ENCODE measurements at regions not wholly inside any gene's neighbourhood (a gene's known extent, or its start where the extent isn't known, plus 50 kb on each side); places are given as distances from the start of the nearest gene placed in this dataset.
"Not testable (repeated sequence)": the region's sequence is repeated elsewhere in the genome, so short reads cannot be mapped to it uniquely, and the experiment has no call there.

- Histone ChIP-seq H3K4me1 (no peaks in the 10 kb centered on the region), H3K4me3 (no peak overlapping the region), H3K9me3 (no peaks in the 10 kb centered on the region), H3K27ac (no peak overlapping the region), H3K36me3 (no peaks in the 10 kb centered on the region), H3K27me3 (ENCODE audit: low read depth) (no peaks in the 10 kb centered on the region)
- ATAC-seq (no peak), DNase-seq (no peak)
- TF ChIP-seq CTCF (IDR thresholded peaks at IDR 0.05): no peak
- intact Hi-C loops (cut with DNase I): no loop called here
Measured at GRCh38 chr2:9722451-9722850, 91.7 kb upstream of the YWHAQ start.

DNA sequence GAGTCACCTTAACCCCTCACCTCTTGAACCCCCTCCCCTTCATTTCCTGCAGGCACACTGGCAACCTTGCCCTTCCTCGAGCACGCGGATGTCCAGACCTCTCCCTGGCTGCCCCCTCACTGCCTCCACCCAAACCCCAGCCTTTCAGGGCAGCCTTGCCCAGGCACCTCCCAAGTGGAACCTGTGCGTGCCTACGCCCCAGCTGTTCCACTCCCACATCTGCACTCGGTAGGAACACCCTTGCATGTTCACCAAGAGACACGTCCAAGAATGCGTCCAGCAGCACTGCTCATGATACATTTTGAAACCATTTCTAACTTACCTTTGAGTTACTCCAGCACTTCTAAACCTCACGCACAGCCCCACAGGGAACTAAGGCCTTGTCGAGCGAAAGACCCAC is 93.8 kb upstream of the YWHAQ start:
- no peak overlapping the region for H3K4me3 ChIP-seq
- H3K4me1 ChIP-seq: no peaks in the 10 kb centered on the region
- H3K36me3 ChIP-seq: no peaks in the 10 kb centered on the region
- H3K9me3 ChIP-seq: no peaks in the 10 kb centered on the region
- ATAC-seq: no peak
- intact Hi-C loops (cut with DNase I): no loop called here
- TF ChIP-seq CTCF (IDR thresholded peaks at IDR 0.05): no peak
- H3K27me3 ChIP-seq (ENCODE audit: low read depth): no peaks in the 10 kb centered on the region
- H3K27ac ChIP-seq: no peak overlapping the region
- no peak for DNase-seq

DNA sequence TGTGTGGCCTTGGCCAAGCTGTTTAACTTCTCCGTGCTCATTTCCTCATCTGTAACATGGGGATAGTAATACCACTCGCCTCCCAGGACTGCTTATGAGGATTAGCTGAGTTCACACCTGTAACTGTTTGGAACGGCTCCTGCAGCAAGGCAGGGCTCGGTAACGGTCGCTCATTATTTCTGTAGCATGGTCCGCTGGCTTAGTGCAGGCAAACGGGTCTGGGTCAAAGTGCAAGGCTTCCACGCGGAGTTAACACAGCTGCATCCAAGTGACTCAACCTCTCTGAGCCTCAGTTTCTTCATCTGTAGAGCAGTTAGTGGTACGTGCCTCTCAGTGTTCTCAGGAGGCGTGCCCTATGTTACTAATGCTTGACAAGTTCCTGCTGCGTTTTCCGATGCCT is 94.3 kb upstream of the YWHAQ start:
- Histone ChIP-seq H3K4me1 (no peaks in the 10 kb centered on the region), H3K4me3 (no peak overlapping the region), H3K27me3 (ENCODE audit: low read depth) (no peaks in the 10 kb centered on the region), H3K9me3 (no peaks in the 10 kb centered on the region), H3K27ac (no peak overlapping the region), H3K36me3 (no peaks in the 10 kb centered on the region)
- no peak for TF ChIP-seq CTCF (IDR thresholded peaks at IDR 0.05)
- no peak for ATAC-seq
- no peak for DNase-seq
- intact Hi-C loops (cut with DNase I): no loop called here

- H3K4me3 ChIP-seq; ATAC-seq; DNase-seq; H3K4me1 ChIP-seq; H3K36me3 ChIP-seq; H3K9me3 ChIP-seq; H3K27me3 ChIP-seq (ENCODE audit: low read depth); intact Hi-C loops (cut with DNase I); H3K27ac ChIP-seq: not testable (repeated sequence)
Measured at GRCh38 chr2:9726016-9726415, 95.2 kb upstream of the YWHAQ start.

GRCh38 chr2:9730523-9730922 is 99.7 kb upstream of the YWHAQ start:
- ATAC-seq; H3K27me3 ChIP-seq (ENCODE audit: low read depth); intact Hi-C loops (cut with DNase I); H3K27ac ChIP-seq; DNase-seq; H3K4me3 ChIP-seq; H3K4me1 ChIP-seq; H3K36me3 ChIP-seq: not testable (repeated sequence)
- H3K9me3 ChIP-seq: peaks cover 11% of the 10 kb centered on the region

- no peak overlapping the region for H3K27ac ChIP-seq
- DNase-seq (no peak), ATAC-seq (no peak)
- no peak for TF ChIP-seq CTCF (IDR thresholded peaks at IDR 0.05)
- H3K4me1 ChIP-seq: no peaks in the 10 kb centered on the region
- H3K36me3 ChIP-seq: no peaks in the 10 kb centered on the region
- no peaks in the 10 kb centered on the region for H3K27me3 ChIP-seq (ENCODE audit: low read depth)
- H3K4me3 ChIP-seq: no peak overlapping the region
- intact Hi-C loops (cut with DNase I): no loop called here
- H3K9me3 ChIP-seq: peaks cover 11% of the 10 kb centered on the region
Measured at GRCh38 chr2:9732824-9733223, 102.0 kb upstream of the YWHAQ start.

DNA sequence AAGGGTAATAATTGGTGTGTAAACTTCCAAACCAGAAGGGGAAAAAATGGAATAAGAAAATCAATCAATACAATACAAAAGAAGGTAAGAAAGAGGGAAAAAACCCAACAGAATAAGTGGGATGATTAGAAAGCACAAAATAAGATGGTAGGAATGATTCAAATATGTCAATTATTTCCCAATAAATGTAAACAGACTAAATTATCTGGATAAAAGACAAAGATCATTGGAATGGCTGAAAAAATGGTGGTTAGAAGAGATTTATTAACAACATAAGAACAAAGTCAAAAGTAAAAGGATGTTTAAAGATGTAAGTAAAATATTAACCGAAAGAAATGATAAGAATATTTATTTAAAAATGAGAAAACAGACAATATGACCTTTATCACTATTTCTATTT is 103.5 kb upstream of the YWHAQ start:
- Histone ChIP-seq H3K36me3 (no peaks in the 10 kb centered on the region), H3K9me3 (peaks cover 11% of the 10 kb centered on the region), H3K4me3 (no peak overlapping the region), H3K27ac (no peak overlapping the region), H3K27me3 (ENCODE audit: low read depth) (no peaks in the 10 kb centered on the region), H3K4me1 (peaks cover 9% of the 10 kb centered on the region)
- no peak for DNase-seq
- intact Hi-C loops (cut with DNase I): no loop called here
- no peak for ATAC-seq
- TF ChIP-seq CTCF (IDR thresholded peaks at IDR 0.05): no peak
